Hematopoietic multipotent progenitor cell treated with erythropoietin and hydrocortisone succinate and interleukin-3 and kit ligand, for 17 days (in vitro differentiated cells): ENCODE measurements at regions not wholly inside any gene's neighbourhood (a gene's known extent, or its start where the extent isn't known, plus 50 kb on each side); places are given as distances from the start of the nearest gene placed in this dataset.

Experiments
- DNase-seq: peaks from one replicate; pipeline ENCODE4 v3.0.0-alpha.2; 2015; ENCODE audit warnings: low spot score

- no peak for DNase-seq
Measured at GRCh38 chr2:238561230-238561629, 134.5 kb downstream of the ASB1 start.

- no peak for DNase-seq
Measured at GRCh38 chr2:238562446-238562845, 135.7 kb downstream of the ASB1 start.

- DNase-seq = no peak
Measured at GRCh38 chr2:238563551-238563950, 136.8 kb downstream of the ASB1 start.

- no peak for DNase-seq
Measured at GRCh38 chr2:238564286-238564920, 137.7 kb downstream of the ASB1 start.

GRCh38 chr2:238565031-238565430, 138.3 kb downstream of the ASB1 start:
- no peak for DNase-seq

- DNase-seq = no peak
Measured at GRCh38 chr2:238566001-238566645, 139.4 kb downstream of the ASB1 start.

GRCh38 chr2:238567067-238567855, 140.5 kb downstream of the ASB1 start:
- DNase-seq = no peak

GRCh38 chr2:238567996-238568395, 141.3 kb downstream of the ASB1 start:
- no peak for DNase-seq

- DNase-seq = no peak
Measured at GRCh38 chr2:238568455-238569440, 142.0 kb downstream of the ASB1 start.

GRCh38 chr2:238569507-238570195, 142.9 kb downstream of the ASB1 start:
- DNase-seq = no peak

GRCh38 chr2:238570391-238570790, 143.7 kb downstream of the ASB1 start:
- DNase-seq = no peak

- no peak for DNase-seq
Measured at GRCh38 chr2:238570926-238571325, 144.2 kb downstream of the ASB1 start.

- no peak for DNase-seq
Measured at GRCh38 chr2:238571661-238572372, 145.1 kb downstream of the ASB1 start.

- no peak for DNase-seq
Measured at GRCh38 chr2:238573065-238573778, 146.5 kb downstream of the ASB1 start.

GRCh38 chr2:238573916-238574315, 147.2 kb downstream of the ASB1 start:
- no peak for DNase-seq

- no peak for DNase-seq
Measured at GRCh38 chr2:238574490-238575271, 148.0 kb downstream of the ASB1 start.

- DNase-seq = no peak
Measured at GRCh38 chr2:238576674-238577073, 149.9 kb downstream of the ASB1 start.

- no peak for DNase-seq
Measured at GRCh38 chr2:238578256-238578655, 151.5 kb downstream of the ASB1 start.

GRCh38 chr2:238580486-238580885, 153.8 kb downstream of the ASB1 start:
- no peak for DNase-seq
